ENCODE measurements at regions not wholly inside any gene's neighbourhood (a gene's known extent, or its start where the extent isn't known, plus 50 kb on each side); places are given as distances from the start of the nearest gene placed in this dataset.

DNA sequence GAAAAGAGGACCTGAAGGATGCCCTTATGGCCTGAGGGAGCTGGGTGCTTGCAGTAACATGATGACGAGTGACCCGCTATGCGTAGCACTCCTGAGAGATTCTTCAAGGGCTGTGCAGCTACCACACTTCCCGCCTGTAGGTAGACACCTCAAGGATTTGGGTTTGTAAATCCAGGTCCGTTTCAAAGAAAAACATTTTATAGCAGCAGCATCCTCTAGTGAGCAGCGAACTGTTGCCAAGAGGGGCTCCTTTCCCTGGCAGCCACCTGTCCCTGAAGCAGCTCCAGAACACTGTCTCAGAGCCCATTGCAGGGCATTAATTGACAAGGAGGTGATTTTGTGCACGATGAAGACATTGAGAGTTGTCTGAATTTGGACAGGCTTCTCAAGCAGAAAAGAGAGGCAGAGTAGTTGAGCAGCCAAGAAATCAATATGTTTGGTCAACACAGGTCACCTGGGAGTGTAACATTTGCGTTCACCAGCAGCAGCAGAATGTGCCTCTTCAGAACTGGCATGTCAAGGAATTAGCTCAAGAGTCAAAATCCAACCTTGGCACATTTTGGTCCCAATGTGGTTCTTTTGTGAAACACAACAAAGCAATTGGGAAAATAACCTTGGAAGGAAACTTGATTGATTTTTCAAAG is 209.8 kb upstream of the MTNR1B start:
- H3K27me3 ChIP-seq = no peaks in the 10 kb centered on the region
- H3K4me1 ChIP-seq = no peaks in the 10 kb centered on the region
- TF ChIP-seq POLR2A (IDR thresholded peaks at IDR 0.05) (no peak), CTCF (IDR thresholded peaks at IDR 0.05) (no peak)
- H3K4me3 ChIP-seq = no peak overlapping the region
- H3K27ac ChIP-seq = no peak overlapping the region
- H3K9me3 ChIP-seq = no peaks in the 10 kb centered on the region
- H3K36me3 ChIP-seq = no peaks in the 10 kb centered on the region
- intact Hi-C loops (cut with DNase I) = no loop called here
- WGBS, 2 donors = 68 to 88% methylated on average over 8 of the region's 8 CpGs
- DNase-seq = no peak

DNA sequence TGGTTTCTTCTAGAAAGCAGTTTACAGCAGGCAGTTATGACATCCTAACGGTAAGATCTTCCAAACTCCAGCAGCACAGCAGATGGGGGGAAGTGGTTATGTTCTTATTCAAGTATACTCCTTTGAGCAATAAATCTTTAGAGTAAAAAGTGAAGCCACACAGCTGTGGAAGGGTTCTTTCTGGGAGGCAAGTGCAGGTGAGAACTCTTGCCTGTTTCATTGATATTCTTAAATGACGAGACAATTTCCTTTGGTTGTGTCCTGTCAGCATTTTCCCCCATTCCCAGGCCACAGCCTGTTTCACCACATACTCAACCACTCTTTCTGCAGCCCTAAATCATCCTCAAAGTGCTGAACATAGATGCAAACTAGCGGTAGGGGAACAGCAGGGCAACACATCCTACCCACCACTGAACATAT is 207.3 kb upstream of the MTNR1B start:
- intact Hi-C loops (cut with DNase I) = no loop called here
- H3K27me3 ChIP-seq = no peaks in the 10 kb centered on the region

GRCh38 chr11:92763336-92763735 is 206.1 kb upstream of the MTNR1B start:
- Histone ChIP-seq H3K4me1 (no peaks in the 10 kb centered on the region), H3K27ac (no peak overlapping the region), H3K9me3 (no peaks in the 10 kb centered on the region), H3K4me3 (no peak overlapping the region), H3K36me3 (no peaks in the 10 kb centered on the region), H3K27me3 (no peaks in the 10 kb centered on the region)
- TF ChIP-seq POLR2A (IDR thresholded peaks at IDR 0.05) (no peak), CTCF (IDR thresholded peaks at IDR 0.05) (no peak)
- DNase-seq = no peak
- intact Hi-C loops (cut with DNase I) = no loop called here

More for the DNA sequence above, 207.3 kb upstream of the MTNR1B start:
- Histone ChIP-seq H3K9me3 (no peaks in the 10 kb centered on the region), H3K4me1 (no peaks in the 10 kb centered on the region), H3K4me3 (no peak overlapping the region), H3K36me3 (no peaks in the 10 kb centered on the region), H3K27ac (no peak overlapping the region)
- TF ChIP-seq CTCF (IDR thresholded peaks at IDR 0.05) = no peak
- no peak for TF ChIP-seq POLR2A (IDR thresholded peaks at IDR 0.05)
- 68 to 69% methylated on average over 3 of the region's 3 CpGs for WGBS, 2 donors
- DNase-seq = no peak

- no peak overlapping the region for H3K27ac ChIP-seq
- DNase-seq = no peak
- no peaks in the 10 kb centered on the region for H3K27me3 ChIP-seq
- intact Hi-C loops (cut with DNase I) = no loop called here
- H3K4me1 ChIP-seq = no peaks in the 10 kb centered on the region
- no peak for TF ChIP-seq POLR2A (IDR thresholded peaks at IDR 0.05)
- TF ChIP-seq CTCF (IDR thresholded peaks at IDR 0.05) = no peak
- 77 to 78% methylated on average over 4 of the region's 4 CpGs for WGBS, 2 donors
- no peak overlapping the region for H3K4me3 ChIP-seq
- no peaks in the 10 kb centered on the region for H3K36me3 ChIP-seq
- H3K9me3 ChIP-seq = no peaks in the 10 kb centered on the region
These were observed 205.3 kb upstream of the MTNR1B start for GRCh38 chr11:92764128-92764527.

GRCh38 chr11:92765082-92765840 is 204.2 kb upstream of the MTNR1B start:
- H3K4me3 ChIP-seq = no peak overlapping the region
- H3K9me3 ChIP-seq = no peaks in the 10 kb centered on the region
- H3K27ac ChIP-seq = no peak overlapping the region
- TF ChIP-seq POLR2A (IDR thresholded peaks at IDR 0.05) = no peak
- no peak for TF ChIP-seq CTCF (IDR thresholded peaks at IDR 0.05)
- no peaks in the 10 kb centered on the region for H3K27me3 ChIP-seq
- no peaks in the 10 kb centered on the region for H3K4me1 ChIP-seq
- WGBS, 2 donors = 75 to 80% methylated on average over 9 of the region's 9 CpGs
- no peaks in the 10 kb centered on the region for H3K36me3 ChIP-seq
- intact Hi-C loops (cut with DNase I) = no loop called here
- no peak for DNase-seq

Measured in esophagus squamous epithelium (tissue), 5 donors.